ENCODE measurements at regions not wholly inside any gene's neighbourhood (a gene's known extent, or its start where the extent isn't known, plus 50 kb on each side); places are given as distances from the start of the nearest gene placed in this dataset.

- FAIRE-seq (no peak), DNase-seq (ENCODE audit: insufficient read length, low spot score) (no peak)
- TF ChIP-seq CTCF (IDR thresholded peaks at IDR 0.05; ENCODE audit: insufficient read depth, missing control alignments), result no peak
Observed at GRCh38 chr4:111020476-111020875, 397.6 kb upstream of the PITX2 start.

GRCh38 chr4:111020961-111021360 is 398.1 kb upstream of the PITX2 start:
- TF ChIP-seq CTCF (IDR thresholded peaks at IDR 0.05; ENCODE audit: insufficient read depth, missing control alignments), result no peak
- FAIRE-seq (no peak), DNase-seq (ENCODE audit: insufficient read length, low spot score) (no peak)

GRCh38 chr4:111022758-111023157 is 399.9 kb upstream of the PITX2 start:
- no peak for DNase-seq (ENCODE audit: insufficient read length, low spot score)
- no peak for FAIRE-seq
- no peak for TF ChIP-seq CTCF (IDR thresholded peaks at IDR 0.05; ENCODE audit: insufficient read depth, missing control alignments)

GRCh38 chr4:111027526-111027925 is 404.6 kb upstream of the PITX2 start:
- no peak for TF ChIP-seq CTCF (IDR thresholded peaks at IDR 0.05; ENCODE audit: insufficient read depth, missing control alignments)
- FAIRE-seq (no peak), DNase-seq (ENCODE audit: insufficient read length, low spot score) (no peak)

- FAIRE-seq (no peak), DNase-seq (ENCODE audit: insufficient read length, low spot score) (no peak)
- TF ChIP-seq CTCF (IDR thresholded peaks at IDR 0.05; ENCODE audit: insufficient read depth, missing control alignments), result no peak
Observed at GRCh38 chr4:111028795-111029194, 405.9 kb upstream of the PITX2 start.

- no peak for FAIRE-seq
- no peak for DNase-seq (ENCODE audit: insufficient read length, low spot score)
- TF ChIP-seq CTCF (IDR thresholded peaks at IDR 0.05; ENCODE audit: insufficient read depth, missing control alignments), result no peak
Observed at GRCh38 chr4:111031001-111031579, 408.2 kb upstream of the PITX2 start.

GRCh38 chr4:111031596-111031995 is 408.7 kb upstream of the PITX2 start:
- DNase-seq (ENCODE audit: insufficient read length, low spot score) (no peak), FAIRE-seq (no peak)

More at GRCh38 chr4:111031596-111031995, 408.7 kb upstream of the PITX2 start:
- no peak for TF ChIP-seq CTCF (IDR thresholded peaks at IDR 0.05; ENCODE audit: insufficient read depth, missing control alignments)
